ENCODE measurements at regions not wholly inside any gene's neighbourhood (a gene's known extent, or its start where the extent isn't known, plus 50 kb on each side); places are given as distances from the start of the nearest gene placed in this dataset.

DNA sequence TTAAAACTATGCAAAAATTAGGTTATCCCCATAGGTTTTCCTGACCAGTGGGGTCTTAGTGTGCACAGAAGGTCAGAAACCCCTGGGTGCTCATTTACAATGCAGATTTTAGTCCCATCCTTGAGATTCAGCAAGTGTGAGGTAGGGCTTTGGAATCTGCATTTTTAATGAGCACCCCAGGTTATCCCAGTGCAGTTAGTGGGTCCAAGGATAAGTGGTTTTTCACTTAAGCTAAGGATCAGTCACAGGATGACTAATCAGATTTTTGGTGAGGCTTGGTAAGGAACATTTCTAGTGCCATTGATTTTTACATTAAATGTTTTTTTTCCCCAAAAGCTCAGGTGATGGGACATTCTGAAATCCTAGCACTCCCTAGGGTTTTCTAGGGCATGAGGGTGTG is 50.7 kb upstream of the MGAT5 start:
- Histone ChIP-seq H3K4me3 (ENCODE audit: low read depth, low read length) (no peak overlapping the region), H3K4me1 (peaks cover 11% of the 10 kb centered on the region; the same call in 1 of the 2 replicates), H3K36me3 (ENCODE audit: control insufficient read depth, insufficient read depth, low read length) (no peaks in the 10 kb centered on the region), H3K27me3 (replicated peaks; ENCODE audit: control insufficient read depth, insufficient read depth, low read length) (no peaks in the 10 kb centered on the region), H3K9me3 (no peaks in the 10 kb centered on the region)
- Mint-ChIP-seq H3K27ac (ENCODE audit: unreplicated experiment) (no peak overlapping the region), H3K36me3 (ENCODE audit: insufficient read depth, unreplicated experiment) (no peaks in the 10 kb centered on the region), H3K27me3 (ENCODE audit: insufficient read depth, unreplicated experiment) (no peaks in the 10 kb centered on the region), H3K4me3 (ENCODE audit: unreplicated experiment) (no peak overlapping the region), H3K4me1 (ENCODE audit: low read depth, unreplicated experiment) (peaks cover 5% of the 10 kb centered on the region), H3K9me3 (ENCODE audit: unreplicated experiment) (no peaks in the 10 kb centered on the region)
- TF ChIP-seq, protein P1, sequence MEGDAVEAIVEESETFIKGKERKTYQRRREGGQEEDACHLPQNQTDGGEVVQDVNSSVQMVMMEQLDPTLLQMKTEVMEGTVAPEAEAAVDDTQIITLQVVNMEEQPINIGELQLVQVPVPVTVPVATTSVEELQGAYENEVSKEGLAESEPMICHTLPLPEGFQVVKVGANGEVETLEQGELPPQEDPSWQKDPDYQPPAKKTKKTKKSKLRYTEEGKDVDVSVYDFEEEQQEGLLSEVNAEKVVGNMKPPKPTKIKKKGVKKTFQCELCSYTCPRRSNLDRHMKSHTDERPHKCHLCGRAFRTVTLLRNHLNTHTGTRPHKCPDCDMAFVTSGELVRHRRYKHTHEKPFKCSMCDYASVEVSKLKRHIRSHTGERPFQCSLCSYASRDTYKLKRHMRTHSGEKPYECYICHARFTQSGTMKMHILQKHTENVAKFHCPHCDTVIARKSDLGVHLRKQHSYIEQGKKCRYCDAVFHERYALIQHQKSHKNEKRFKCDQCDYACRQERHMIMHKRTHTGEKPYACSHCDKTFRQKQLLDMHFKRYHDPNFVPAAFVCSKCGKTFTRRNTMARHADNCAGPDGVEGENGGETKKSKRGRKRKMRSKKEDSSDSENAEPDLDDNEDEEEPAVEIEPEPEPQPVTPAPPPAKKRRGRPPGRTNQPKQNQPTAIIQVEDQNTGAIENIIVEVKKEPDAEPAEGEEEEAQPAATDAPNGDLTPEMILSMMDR (IDR thresholded peaks at IDR 0.05; ENCODE audit: insufficient read depth in 1 of 2, low read depth in 1 of 2, low read length in 1 of 2, severe bottlenecking in 1 of 2, unreplicated experiment in 1 of 2) = no peak
- CTCF ChIA-PET = no interaction called here
- POLR2A ChIA-PET = no interaction called here
- BruUV-seq (replicated peaks) = no TSS peak
- intact Hi-C loops (cut with micrococcal nuclease; ENCODE audit: unreplicated experiment) = no loop called here
- DNase-seq = no peak

Small RNA genes lying in the stretch of these regions (microRNA-seq; reads per million reads assigned to microRNA genes)
- 10.0 reads per million, percentile 49 among the genes with 10 or more reads in this experiment for gene MIR3679
